OCI-LY1 (cell line): ENCODE measurements at regions not wholly inside any gene's neighbourhood (a gene's known extent, or its start where the extent isn't known, plus 50 kb on each side); places are given as distances from the start of the nearest gene placed in this dataset.

Experiments
- H2AFZ ChIP-seq: fragments of 200-600 bp; sonication (generic), shearing (Covaris generic); 2 replicates; pipeline ENCODE4 v1.6.0; 2014; ENCODE audit warnings: antibody characterized with exemption, mild to moderate bottlenecking, low read length
- H3F3A ChIP-seq: fragments of 200-600 bp; sonication (generic), shearing (Covaris generic); 2 replicates; pipeline ENCODE4 v1.6.0; 2014; ENCODE audit warnings: mild to moderate bottlenecking, antibody characterized with exemption, low read length, moderate library complexity; ENCODE audit not compliant: insufficient read depth
- H3K27ac ChIP-seq: fragments of 200-600 bp; sonication (generic); 2 replicates; pipeline ENCODE4 v1.5.1; 2014; ENCODE audit warnings: low read length, mixed run types, mild to moderate bottlenecking, low read depth; ENCODE audit not compliant: poor library complexity, severe bottlenecking
- H3K27me3 ChIP-seq: fragments of 200-600 bp; sonication (generic); 2 replicates; pipeline ENCODE4 v1.6.0; 2014; ENCODE audit warnings: antibody characterized with exemption, mild to moderate bottlenecking, low read length, moderate library complexity; ENCODE audit not compliant: insufficient read depth
- H3K36me3 ChIP-seq: fragments of 200-600 bp; sonication (generic); 2 replicates; pipeline ENCODE4 v1.6.1; 2014; ENCODE audit warnings: mild to moderate bottlenecking, antibody characterized with exemption, low read length, moderate library complexity, mixed read lengths; ENCODE audit not compliant: insufficient read depth
- H3K4me1 ChIP-seq: fragments of 200-600 bp; sonication (generic); 2 replicates; pipeline ENCODE4 v1.5.1; 2014; ENCODE audit warnings: mild to moderate bottlenecking, low read length, moderate library complexity; ENCODE audit not compliant: insufficient read depth, severe bottlenecking
- H3K4me2 ChIP-seq: fragments of 200-600 bp; sonication (generic), shearing (Covaris generic); 2 replicates; pipeline ENCODE4 v1.6.1; 2014; ENCODE audit warnings: low read length
- H3K4me3 ChIP-seq: fragments of 200-600 bp; sonication (generic); 2 replicates; pipeline ENCODE4 v1.5.1; 2014; ENCODE audit warnings: low read length, low read depth, mild to moderate bottlenecking, mixed read lengths; ENCODE audit not compliant: poor library complexity, severe bottlenecking
- H3K79me2 ChIP-seq: fragments of 200-600 bp; shearing (Covaris generic); 2 replicates; pipeline ENCODE4 v1.6.1; 2016; ENCODE audit warnings: mixed run types, low read length, mixed read lengths; ENCODE audit not compliant: insufficient read depth
- H3K9ac ChIP-seq: fragments of 200-600 bp; sonication (generic), shearing (Covaris generic); 2 replicates; pipeline ENCODE4 v1.6.1; 2014; ENCODE audit warnings: mild to moderate bottlenecking, low read length, mixed read lengths
- H3K9me2 ChIP-seq: fragments of 200-600 bp; sonication (generic), shearing (Covaris generic); 2 replicates; pipeline ENCODE4 v1.6.1; 2014; ENCODE audit warnings: low read depth, mild to moderate bottlenecking, low read length, mixed read lengths
- H3K9me3 ChIP-seq: fragments of 200-600 bp; shearing (Covaris generic); 2 replicates; pipeline ENCODE4 v1.6.1; 2014; ENCODE audit warnings: low read length, mixed read lengths
- H4K20me1 ChIP-seq: fragments of 200-600 bp; sonication (generic), shearing (Covaris generic); 2 replicates; pipeline ENCODE4 v1.6.0; 2016; ENCODE audit warnings: mild to moderate bottlenecking, low read length; ENCODE audit not compliant: insufficient read depth
- CTCF ChIP-seq: fragments of 200-600 bp; sonication (generic), shearing (Covaris generic); IDR thresholded peaks from 2 replicates; pipeline ENCODE4 v1.5.1; 2017; ENCODE audit warnings: mild to moderate bottlenecking, antibody characterized with exemption, low read length, moderate library complexity, mixed read lengths
- EZH2 ChIP-seq: fragments of 200-600 bp; sonication (generic), shearing (Covaris generic); IDR thresholded peaks from 2 replicates; pipeline ENCODE4 v1.8.0; 2017; ENCODE audit warnings: borderline replicate concordance, mixed run types, mild to moderate bottlenecking, antibody characterized with exemption, low read length, moderate library complexity, mixed read lengths

- no peak overlapping the region for H3K27ac ChIP-seq
- TF ChIP-seq CTCF (no peak), EZH2 (no peak)
- no peaks in the 10 kb centered on the region for H3K4me1 ChIP-seq
- no peak overlapping the region for H2AFZ ChIP-seq
- no peak overlapping the region for H3K4me2 ChIP-seq
- H3K9me2 ChIP-seq = no peaks in the 10 kb centered on the region
- no peaks in the 10 kb centered on the region for H3F3A ChIP-seq
- H3K79me2 ChIP-seq = no peaks in the 10 kb centered on the region
- no peaks in the 10 kb centered on the region for H3K36me3 ChIP-seq
- no peaks in the 10 kb centered on the region for H4K20me1 ChIP-seq
- H3K9me3 ChIP-seq = no peaks in the 10 kb centered on the region
- H3K27me3 ChIP-seq = no peaks in the 10 kb centered on the region
- no peak overlapping the region for H3K9ac ChIP-seq
- no peak overlapping the region for H3K4me3 ChIP-seq
Measured at GRCh38 chr5:26026044-26026443, 1012.3 kb downstream of the CDH9 start.

- Histone ChIP-seq H3K9ac (no peak overlapping the region), H3K27ac (no peak overlapping the region), H3K4me2 (no peak overlapping the region), H3K4me3 (no peak overlapping the region), H3K4me1 (no peaks in the 10 kb centered on the region), H3K79me2 (no peaks in the 10 kb centered on the region), H4K20me1 (no peaks in the 10 kb centered on the region), H3K27me3 (no peaks in the 10 kb centered on the region), H3K36me3 (no peaks in the 10 kb centered on the region), H3K9me2 (no peaks in the 10 kb centered on the region), H3F3A (no peaks in the 10 kb centered on the region), H3K9me3 (no peaks in the 10 kb centered on the region), H2AFZ (no peak overlapping the region)
- TF ChIP-seq CTCF = peak; percentile 33; the same call in 1 of the 2 replicates
- no peak for TF ChIP-seq EZH2
Measured at GRCh38 chr5:26024774-26025173, 1013.6 kb downstream of the CDH9 start.

GRCh38 chr5:26023361-26023760 is 1015.0 kb downstream of the CDH9 start:
- no peaks in the 10 kb centered on the region for H3F3A ChIP-seq
- H3K36me3 ChIP-seq = no peaks in the 10 kb centered on the region
- no peak overlapping the region for H2AFZ ChIP-seq
- TF ChIP-seq CTCF (no peak), EZH2 (no peak)
- H3K79me2 ChIP-seq = no peaks in the 10 kb centered on the region
- no peaks in the 10 kb centered on the region for H3K27me3 ChIP-seq
- no peak overlapping the region for H3K9ac ChIP-seq
- H3K9me3 ChIP-seq = no peaks in the 10 kb centered on the region
- no peak overlapping the region for H3K27ac ChIP-seq
- H3K4me1 ChIP-seq = no peaks in the 10 kb centered on the region
- H3K4me3 ChIP-seq = no peak overlapping the region
- H3K4me2 ChIP-seq = no peak overlapping the region
- no peaks in the 10 kb centered on the region for H3K9me2 ChIP-seq
- no peaks in the 10 kb centered on the region for H4K20me1 ChIP-seq
